ENCODE measurements at regions not wholly inside any gene's neighbourhood (a gene's known extent, or its start where the extent isn't known, plus 50 kb on each side); places are given as distances from the start of the nearest gene placed in this dataset.

DNA sequence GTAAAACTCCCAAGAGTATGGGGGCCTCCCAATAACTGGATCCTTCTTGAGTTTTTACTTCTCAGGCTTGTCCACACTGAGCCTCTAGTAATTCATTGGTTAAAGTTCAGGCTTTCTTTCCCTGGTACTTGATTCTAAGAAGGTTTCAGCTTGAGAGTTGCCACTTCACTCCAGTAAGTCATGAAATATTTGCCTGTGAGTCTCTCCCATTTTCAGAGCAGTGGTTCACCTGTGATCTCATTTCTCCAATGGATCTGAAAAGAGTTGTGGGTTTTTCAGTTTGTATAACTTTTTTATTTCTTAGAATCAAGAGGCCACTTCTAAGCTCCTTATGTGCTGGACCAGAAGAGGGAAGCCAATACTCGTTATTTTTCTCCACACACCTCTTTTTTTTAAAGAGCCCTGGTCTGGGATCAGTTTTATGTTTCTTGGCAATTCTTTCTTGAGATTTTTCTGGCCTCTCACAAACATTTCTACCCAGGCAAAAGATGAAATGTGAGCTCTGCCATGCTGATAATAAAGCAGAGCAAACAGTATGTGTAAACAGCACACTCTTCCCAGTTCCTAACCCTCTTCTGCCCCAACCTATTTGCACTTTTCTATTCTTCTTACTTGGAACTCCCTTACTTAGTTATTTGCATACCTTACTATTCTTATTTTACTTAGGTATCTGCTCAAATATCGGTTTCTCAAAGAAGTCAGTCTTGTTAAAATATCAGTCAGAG lies 983.4 kb downstream of the CCSER2 start:
- no peaks in the 10 kb centered on the region for H3F3A ChIP-seq (ENCODE audit: low read depth)
- no peaks in the 10 kb centered on the region for H3K9me3 ChIP-seq (ENCODE audit: insufficient read depth, low read depth, low read length)
- H3K9ac ChIP-seq (ENCODE audit: low read depth, low read length, poor library complexity, severe bottlenecking), result no peak overlapping the region
- no peaks in the 10 kb centered on the region for H3K79me2 ChIP-seq (ENCODE audit: insufficient read depth, low read length)
- no peaks in the 10 kb centered on the region for H4K20me1 ChIP-seq (ENCODE audit: insufficient read depth, low read length, poor library complexity, severe bottlenecking)
- no peaks in the 10 kb centered on the region for H3K4me1 ChIP-seq (ENCODE audit: insufficient read depth, low read length, poor library complexity, severe bottlenecking)
- H3K4me2 ChIP-seq (ENCODE audit: low read depth, low read length, poor library complexity, severe bottlenecking), result no peak overlapping the region
- no peaks in the 10 kb centered on the region for H3K36me3 ChIP-seq (ENCODE audit: insufficient read depth, low read length)
- TF ChIP-seq EZH2phosphoT487 (IDR thresholded peaks at IDR 0.05; ENCODE audit: borderline replicate concordance), result no peak
- TF ChIP-seq, protein P1, sequence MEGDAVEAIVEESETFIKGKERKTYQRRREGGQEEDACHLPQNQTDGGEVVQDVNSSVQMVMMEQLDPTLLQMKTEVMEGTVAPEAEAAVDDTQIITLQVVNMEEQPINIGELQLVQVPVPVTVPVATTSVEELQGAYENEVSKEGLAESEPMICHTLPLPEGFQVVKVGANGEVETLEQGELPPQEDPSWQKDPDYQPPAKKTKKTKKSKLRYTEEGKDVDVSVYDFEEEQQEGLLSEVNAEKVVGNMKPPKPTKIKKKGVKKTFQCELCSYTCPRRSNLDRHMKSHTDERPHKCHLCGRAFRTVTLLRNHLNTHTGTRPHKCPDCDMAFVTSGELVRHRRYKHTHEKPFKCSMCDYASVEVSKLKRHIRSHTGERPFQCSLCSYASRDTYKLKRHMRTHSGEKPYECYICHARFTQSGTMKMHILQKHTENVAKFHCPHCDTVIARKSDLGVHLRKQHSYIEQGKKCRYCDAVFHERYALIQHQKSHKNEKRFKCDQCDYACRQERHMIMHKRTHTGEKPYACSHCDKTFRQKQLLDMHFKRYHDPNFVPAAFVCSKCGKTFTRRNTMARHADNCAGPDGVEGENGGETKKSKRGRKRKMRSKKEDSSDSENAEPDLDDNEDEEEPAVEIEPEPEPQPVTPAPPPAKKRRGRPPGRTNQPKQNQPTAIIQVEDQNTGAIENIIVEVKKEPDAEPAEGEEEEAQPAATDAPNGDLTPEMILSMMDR (conservative IDR thresholded peaks at IDR 0.05; ENCODE audit: low read length), result no peak
- no peak overlapping the region for H2AFZ ChIP-seq (ENCODE audit: low read length)
- no peaks in the 10 kb centered on the region for H3K9me2 ChIP-seq (replicated peaks; ENCODE audit: low read depth, low read length)
- no peak overlapping the region for H3K4me3 ChIP-seq (ENCODE audit: low read length, poor library complexity, severe bottlenecking)
- H3K27me3 ChIP-seq (ENCODE audit: insufficient read depth, low read length, poor library complexity, severe bottlenecking), result no peaks in the 10 kb centered on the region

DNA sequence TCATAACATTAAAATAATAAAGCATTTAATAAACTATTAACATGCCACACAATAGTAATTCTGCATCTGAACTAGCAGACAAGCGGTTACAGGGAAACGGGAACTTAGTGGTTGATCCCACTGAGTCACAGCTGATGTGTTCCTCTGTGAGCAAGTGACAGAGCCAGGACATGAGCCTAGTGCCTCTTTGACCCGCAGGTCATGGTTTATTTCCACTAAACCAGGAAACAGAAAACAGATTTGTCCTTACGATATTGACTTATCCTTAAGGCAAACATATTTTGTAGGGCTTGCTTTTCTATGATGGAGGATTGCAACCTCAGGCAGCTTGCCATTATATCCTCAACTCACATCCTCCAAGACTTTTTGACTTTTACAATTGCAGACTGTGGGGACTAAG lies 987.3 kb downstream of the CCSER2 start:
- Histone ChIP-seq H3K4me3 (ENCODE audit: low read length, poor library complexity, severe bottlenecking) (no peak overlapping the region), H3K79me2 (ENCODE audit: insufficient read depth, low read length) (no peaks in the 10 kb centered on the region)

DNA sequence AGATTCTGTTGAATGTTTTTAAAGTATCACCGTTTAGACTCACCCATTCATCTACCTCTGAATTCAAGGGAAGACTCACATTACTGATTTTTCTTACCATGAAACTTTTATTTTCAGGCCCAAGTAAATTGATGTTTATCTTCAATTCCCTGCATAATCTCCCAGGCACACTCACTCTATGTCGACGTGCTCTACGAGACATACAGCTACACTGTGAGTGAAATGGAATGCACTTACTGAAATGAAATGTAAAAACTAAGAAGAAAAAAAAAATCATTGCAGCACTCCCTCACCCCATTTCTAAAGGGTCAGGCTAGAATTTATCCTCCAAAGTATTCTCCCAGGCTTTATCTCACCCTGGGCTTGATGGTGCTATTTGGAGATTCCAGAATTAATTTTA lies 987.9 kb downstream of the CCSER2 start:
- Histone ChIP-seq H3F3A (ENCODE audit: low read depth) (no peaks in the 10 kb centered on the region), H3K27me3 (ENCODE audit: insufficient read depth, low read length, poor library complexity, severe bottlenecking) (no peaks in the 10 kb centered on the region), H3K9me2 (replicated peaks; ENCODE audit: low read depth, low read length) (no peaks in the 10 kb centered on the region), H3K9ac (ENCODE audit: low read depth, low read length, poor library complexity, severe bottlenecking) (no peak overlapping the region), H2AFZ (ENCODE audit: low read length) (no peak overlapping the region), H3K36me3 (ENCODE audit: insufficient read depth, low read length) (no peaks in the 10 kb centered on the region), H3K79me2 (ENCODE audit: insufficient read depth, low read length) (no peaks in the 10 kb centered on the region), H3K4me1 (ENCODE audit: insufficient read depth, low read length, poor library complexity, severe bottlenecking) (no peaks in the 10 kb centered on the region), H3K4me2 (ENCODE audit: low read depth, low read length, poor library complexity, severe bottlenecking) (no peak overlapping the region), H3K4me3 (ENCODE audit: low read length, poor library complexity, severe bottlenecking) (no peak overlapping the region), H3K9me3 (ENCODE audit: insufficient read depth, low read depth, low read length) (no peaks in the 10 kb centered on the region), H4K20me1 (ENCODE audit: insufficient read depth, low read length, poor library complexity, severe bottlenecking) (no peaks in the 10 kb centered on the region)
- no peak for TF ChIP-seq EZH2phosphoT487 (IDR thresholded peaks at IDR 0.05; ENCODE audit: borderline replicate concordance)
- TF ChIP-seq, protein P1 (conservative IDR thresholded peaks at IDR 0.05; ENCODE audit: low read length), result no peak

More for the DNA sequence above, 987.3 kb downstream of the CCSER2 start:
- H3K9me3 ChIP-seq (ENCODE audit: insufficient read depth, low read depth, low read length), result no peaks in the 10 kb centered on the region
- H3K27me3 ChIP-seq (ENCODE audit: insufficient read depth, low read length, poor library complexity, severe bottlenecking), result no peaks in the 10 kb centered on the region
- H3K4me2 ChIP-seq (ENCODE audit: low read depth, low read length, poor library complexity, severe bottlenecking), result no peak overlapping the region
- no peak overlapping the region for H3K9ac ChIP-seq (ENCODE audit: low read depth, low read length, poor library complexity, severe bottlenecking)
- no peaks in the 10 kb centered on the region for H3K36me3 ChIP-seq (ENCODE audit: insufficient read depth, low read length)
- no peaks in the 10 kb centered on the region for H4K20me1 ChIP-seq (ENCODE audit: insufficient read depth, low read length, poor library complexity, severe bottlenecking)
- H3K9me2 ChIP-seq (replicated peaks; ENCODE audit: low read depth, low read length), result no peaks in the 10 kb centered on the region
- H3F3A ChIP-seq (ENCODE audit: low read depth), result no peaks in the 10 kb centered on the region
- H3K4me1 ChIP-seq (ENCODE audit: insufficient read depth, low read length, poor library complexity, severe bottlenecking), result no peaks in the 10 kb centered on the region
- no peak overlapping the region for H2AFZ ChIP-seq (ENCODE audit: low read length)
- TF ChIP-seq EZH2phosphoT487 (IDR thresholded peaks at IDR 0.05; ENCODE audit: borderline replicate concordance), result no peak
- TF ChIP-seq, protein P1 (conservative IDR thresholded peaks at IDR 0.05; ENCODE audit: low read length), result no peak

All from Loucy (cell line).